Nephron (organoid): ENCODE measurements at regions not wholly inside any gene's neighbourhood (a gene's known extent, or its start where the extent isn't known, plus 50 kb on each side); places are given as distances from the start of the nearest gene placed in this dataset.

Experiments used
- H3K27ac Mint-ChIP-seq, 3 experiments: 2 replicates each; pipeline ENCODE4 v1.8.0; 2020; ENCODE audit warnings: mixed read lengths in 3 of 3, mild to moderate bottlenecking in 2 of 3, moderate library complexity in 1 of 3
- H3K27me3 Mint-ChIP-seq: 2 replicates; pipeline ENCODE4 v1.8.0; 2021; ENCODE audit warnings: low read depth, mild to moderate bottlenecking, moderate library complexity, mixed read lengths
- H3K36me3 Mint-ChIP-seq: 2 replicates; pipeline ENCODE4 v1.8.0; 2020; ENCODE audit warnings: low read depth, mixed read lengths
- H3K4me1 Mint-ChIP-seq: 2 replicates; pipeline ENCODE4 v1.8.0; 2020; ENCODE audit warnings: mixed read lengths
- H3K4me3 Mint-ChIP-seq, 3 experiments: 2 replicates each; pipeline ENCODE4 v1.8.0; 2020; ENCODE audit warnings: mild to moderate bottlenecking in 3 of 3, mixed read lengths in 3 of 3, moderate library complexity in 2 of 3
- H3K9me3 Mint-ChIP-seq: 2 replicates; pipeline ENCODE4 v1.8.0; 2020; ENCODE audit warnings: mixed read lengths
- TF ChIP-seq, protein P1 (sequence below), 3 experiments: fragments of 200-600 bp; sonication (generic); IDR thresholded peaks; one replicate each; pipeline ENCODE4 v1.5.0; 2021; ENCODE audit warnings: antibody characterized with exemption in 3 of 3; ENCODE audit not compliant: unreplicated experiment in 3 of 3

DNA sequence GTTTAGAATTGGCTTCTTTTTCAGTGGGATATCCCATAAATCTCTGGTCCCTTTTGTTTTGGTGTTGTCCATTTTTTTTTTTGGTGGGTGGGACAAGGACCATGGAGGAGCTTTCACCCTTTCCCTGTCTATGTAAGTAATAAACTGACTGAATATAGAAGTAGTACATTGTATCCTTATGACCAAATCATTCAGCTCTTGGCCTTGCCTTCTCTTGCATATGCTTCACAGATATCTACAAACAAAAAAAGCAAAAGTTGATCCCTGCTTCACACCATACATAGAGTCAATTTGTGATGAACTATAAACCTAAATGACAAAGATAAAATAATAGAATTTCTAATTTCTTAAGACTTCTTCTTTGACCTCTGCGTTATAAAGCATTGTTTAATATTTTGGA lies 59.8 kb downstream of the SIX1 start:
- Mint-ChIP-seq H3K9me3 (no peaks in the 10 kb centered on the region), H3K36me3 (no peaks in the 10 kb centered on the region), H3K4me3 (no peak overlapping the region), H3K4me1 (peaks cover 18% of the 10 kb centered on the region), H3K27me3 (peaks cover 4% of the 10 kb centered on the region), H3K27ac (no peak overlapping the region)
- TF ChIP-seq, protein P1, sequence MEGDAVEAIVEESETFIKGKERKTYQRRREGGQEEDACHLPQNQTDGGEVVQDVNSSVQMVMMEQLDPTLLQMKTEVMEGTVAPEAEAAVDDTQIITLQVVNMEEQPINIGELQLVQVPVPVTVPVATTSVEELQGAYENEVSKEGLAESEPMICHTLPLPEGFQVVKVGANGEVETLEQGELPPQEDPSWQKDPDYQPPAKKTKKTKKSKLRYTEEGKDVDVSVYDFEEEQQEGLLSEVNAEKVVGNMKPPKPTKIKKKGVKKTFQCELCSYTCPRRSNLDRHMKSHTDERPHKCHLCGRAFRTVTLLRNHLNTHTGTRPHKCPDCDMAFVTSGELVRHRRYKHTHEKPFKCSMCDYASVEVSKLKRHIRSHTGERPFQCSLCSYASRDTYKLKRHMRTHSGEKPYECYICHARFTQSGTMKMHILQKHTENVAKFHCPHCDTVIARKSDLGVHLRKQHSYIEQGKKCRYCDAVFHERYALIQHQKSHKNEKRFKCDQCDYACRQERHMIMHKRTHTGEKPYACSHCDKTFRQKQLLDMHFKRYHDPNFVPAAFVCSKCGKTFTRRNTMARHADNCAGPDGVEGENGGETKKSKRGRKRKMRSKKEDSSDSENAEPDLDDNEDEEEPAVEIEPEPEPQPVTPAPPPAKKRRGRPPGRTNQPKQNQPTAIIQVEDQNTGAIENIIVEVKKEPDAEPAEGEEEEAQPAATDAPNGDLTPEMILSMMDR (IDR thresholded peaks at IDR 0.05; ENCODE audit: unreplicated experiment in 3 of 3): no peak

DNA sequence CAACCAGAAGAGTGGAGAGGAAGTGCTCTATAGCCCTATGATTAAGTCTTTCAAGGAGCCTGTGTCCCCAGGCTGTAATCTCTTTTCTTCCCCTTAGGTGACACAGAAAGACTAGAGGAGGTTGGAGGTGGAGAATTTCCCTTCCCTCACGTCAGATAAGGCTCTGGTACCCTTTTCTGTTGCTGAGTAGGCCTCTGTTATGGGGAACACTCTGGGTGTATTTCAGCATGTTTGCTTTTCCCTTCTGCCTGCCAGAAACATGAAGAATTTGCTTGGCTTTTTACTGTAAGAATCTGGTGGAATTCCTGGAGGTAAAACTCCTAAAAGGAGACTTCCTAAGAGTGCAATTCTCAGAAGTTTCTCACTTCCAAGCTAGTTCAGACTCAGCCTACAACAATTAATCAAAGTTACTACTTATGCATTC lies 58.3 kb downstream of the SIX1 start:
- H3K4me3 Mint-ChIP-seq: no peak overlapping the region
- H3K4me1 Mint-ChIP-seq: peaks cover 23% of the 10 kb centered on the region
- TF ChIP-seq, protein P1 (IDR thresholded peaks at IDR 0.05; ENCODE audit: unreplicated experiment in 3 of 3): no peak
- no peaks in the 10 kb centered on the region for H3K9me3 Mint-ChIP-seq
- H3K27ac Mint-ChIP-seq: peak overlapping the region; percentile 82 to 93 (median 85)
- H3K27me3 Mint-ChIP-seq: peaks cover 4% of the 10 kb centered on the region
- no peaks in the 10 kb centered on the region for H3K36me3 Mint-ChIP-seq
